Parathyroid adenoma (tissue), 2 donors: ENCODE measurements at regions not wholly inside any gene's neighbourhood (a gene's known extent, or its start where the extent isn't known, plus 50 kb on each side); places are given as distances from the start of the nearest gene placed in this dataset.

Experiments used
- H2AFZ ChIP-seq: fragments of 300-600 bp; sonication (generic); one replicate; pipeline ENCODE4 v1.7.0; 2017; ENCODE audit warnings: antibody characterized with exemption, mild to moderate bottlenecking
- H3K27ac ChIP-seq: fragments of 300-600 bp; sonication (generic); one replicate; pipeline ENCODE4 v1.7.0; 2017
- H3K27me3 ChIP-seq: fragments of 300-600 bp; sonication (generic); one replicate; pipeline ENCODE4 v1.7.0; 2017; ENCODE audit warnings: low read length; ENCODE audit not compliant: control insufficient read depth, insufficient read depth
- H3K36me3 ChIP-seq: fragments of 300-600 bp; sonication (generic); one replicate; pipeline ENCODE4 v1.7.0; 2017; ENCODE audit warnings: low read length; ENCODE audit not compliant: control insufficient read depth, insufficient read depth
- H3K4me1 ChIP-seq: fragments of 300-600 bp; sonication (generic); one replicate; pipeline ENCODE4 v1.7.0; 2017; ENCODE audit warnings: control low read depth
- H3K4me2 ChIP-seq: fragments of 300-600 bp; sonication (generic); one replicate; pipeline ENCODE4 v1.7.0; 2017; ENCODE audit warnings: low read length
- H3K4me3 ChIP-seq: fragments of 300-600 bp; sonication (generic); one replicate; pipeline ENCODE4 v1.7.0; 2017; ENCODE audit warnings: low read depth, low read length
- H3K79me2 ChIP-seq: fragments of 300-600 bp; sonication (generic); one replicate; pipeline ENCODE4 v1.7.0; 2017; ENCODE audit warnings: control low read depth
- H3K9ac ChIP-seq: fragments of 300-600 bp; sonication (generic); one replicate; pipeline ENCODE4 v1.7.0; 2017; ENCODE audit warnings: mild to moderate bottlenecking
- H3K9me3 ChIP-seq: fragments of 300-600 bp; sonication (generic); one replicate; pipeline ENCODE4 v1.7.0; 2017; ENCODE audit warnings: low read length; ENCODE audit not compliant: control insufficient read depth
- CTCF ChIP-seq: fragments of 300-600 bp; sonication (generic); IDR thresholded peaks from one replicate; pipeline ENCODE4 v1.7.0; 2017; ENCODE audit warnings: antibody characterized with exemption, mild to moderate bottlenecking
- donor health status: primary hyperparathyroidism.

GRCh38 chr15:79164465-79164864, 73.9 kb upstream of the RASGRF1 start:
- Histone ChIP-seq H3K79me2 (no peaks in the 10 kb centered on the region), H3K4me1 (no peaks in the 10 kb centered on the region), H2AFZ (no peak overlapping the region), H3K4me3 (no peak overlapping the region), H3K36me3 (no peaks in the 10 kb centered on the region), H3K27ac (no peak overlapping the region), H3K4me2 (no peak overlapping the region), H3K9me3 (no peaks in the 10 kb centered on the region), H3K27me3 (no peaks in the 10 kb centered on the region), H3K9ac (no peak overlapping the region)
- TF ChIP-seq CTCF = no peak

- H3K4me3 ChIP-seq = no peak overlapping the region
- no peak overlapping the region for H3K4me2 ChIP-seq
- no peak for TF ChIP-seq CTCF
- no peaks in the 10 kb centered on the region for H3K79me2 ChIP-seq
- H3K27me3 ChIP-seq = no peaks in the 10 kb centered on the region
- no peak overlapping the region for H3K9ac ChIP-seq
- no peaks in the 10 kb centered on the region for H3K36me3 ChIP-seq
- H2AFZ ChIP-seq = no peak overlapping the region
- no peaks in the 10 kb centered on the region for H3K4me1 ChIP-seq
- H3K27ac ChIP-seq = no peak overlapping the region
- H3K9me3 ChIP-seq = no peaks in the 10 kb centered on the region
These were observed 73.5 kb upstream of the RASGRF1 start for GRCh38 chr15:79164043-79164442.

- H3K27me3 ChIP-seq = no peaks in the 10 kb centered on the region
- no peaks in the 10 kb centered on the region for H3K4me1 ChIP-seq
- H3K9me3 ChIP-seq = no peaks in the 10 kb centered on the region
- H3K36me3 ChIP-seq = no peaks in the 10 kb centered on the region
- no peak overlapping the region for H3K27ac ChIP-seq
- no peaks in the 10 kb centered on the region for H3K79me2 ChIP-seq
- H3K4me3 ChIP-seq = no peak overlapping the region
- no peak for TF ChIP-seq CTCF
- H2AFZ ChIP-seq = no peak overlapping the region
- H3K4me2 ChIP-seq = no peak overlapping the region
- H3K9ac ChIP-seq = no peak overlapping the region
These were observed 72.8 kb upstream of the RASGRF1 start for GRCh38 chr15:79163395-79163794.

- H3K27ac ChIP-seq = no peak overlapping the region
- H3K4me1 ChIP-seq = no peaks in the 10 kb centered on the region
- no peak overlapping the region for H2AFZ ChIP-seq
- no peaks in the 10 kb centered on the region for H3K36me3 ChIP-seq
- H3K9me3 ChIP-seq = no peaks in the 10 kb centered on the region
- no peak overlapping the region for H3K9ac ChIP-seq
- no peak overlapping the region for H3K4me3 ChIP-seq
- no peak for TF ChIP-seq CTCF
- no peak overlapping the region for H3K4me2 ChIP-seq
- H3K27me3 ChIP-seq = no peaks in the 10 kb centered on the region
- H3K79me2 ChIP-seq = no peaks in the 10 kb centered on the region
These were observed 71.4 kb upstream of the RASGRF1 start for GRCh38 chr15:79161837-79162508.

GRCh38 chr15:79160211-79160610, 69.6 kb upstream of the RASGRF1 start:
- Histone ChIP-seq H3K9me3 (no peaks in the 10 kb centered on the region), H3K9ac (no peak overlapping the region), H3K27me3 (no peaks in the 10 kb centered on the region), H3K4me2 (no peak overlapping the region), H3K27ac (no peak overlapping the region), H2AFZ (no peak overlapping the region), H3K4me3 (no peak overlapping the region), H3K36me3 (no peaks in the 10 kb centered on the region), H3K79me2 (no peaks in the 10 kb centered on the region), H3K4me1 (no peaks in the 10 kb centered on the region)
- no peak for TF ChIP-seq CTCF
